ENCODE measurements at regions not wholly inside any gene's neighbourhood (a gene's known extent, or its start where the extent isn't known, plus 50 kb on each side); places are given as distances from the start of the nearest gene placed in this dataset.

GRCh38 chr3:46146548-46146947 lies 61.6 kb downstream of the CCR1 start:
- Histone ChIP-seq H3K27me3 (ENCODE audit: control insufficient read depth in 1 of 2, insufficient read depth in 2 of 2, low read length in 2 of 2) (no peaks in the 10 kb centered on the region), H3K36me3 (ENCODE audit: control insufficient read depth in 1 of 2, insufficient read depth in 2 of 2, low read length in 2 of 2) (no peaks in the 10 kb centered on the region), H3K9ac (ENCODE audit: low read depth in 1 of 2, low read length in 2 of 2) (no peak overlapping the region), H3K27ac (ENCODE audit: low read depth, low read length) (no peak overlapping the region), H3K4me1 (ENCODE audit: control insufficient read depth in 1 of 2, insufficient read depth in 2 of 2, low read length in 2 of 2) (peaks cover 0 to 3% of the 10 kb centered on the region in 2 donors), H3K4me3 (ENCODE audit: low read depth in 1 of 2, low read length in 2 of 2) (no peak overlapping the region), H3K9me3 (ENCODE audit: control insufficient read depth in 1 of 2, low read length in 2 of 2) (no peaks in the 10 kb centered on the region)

DNA sequence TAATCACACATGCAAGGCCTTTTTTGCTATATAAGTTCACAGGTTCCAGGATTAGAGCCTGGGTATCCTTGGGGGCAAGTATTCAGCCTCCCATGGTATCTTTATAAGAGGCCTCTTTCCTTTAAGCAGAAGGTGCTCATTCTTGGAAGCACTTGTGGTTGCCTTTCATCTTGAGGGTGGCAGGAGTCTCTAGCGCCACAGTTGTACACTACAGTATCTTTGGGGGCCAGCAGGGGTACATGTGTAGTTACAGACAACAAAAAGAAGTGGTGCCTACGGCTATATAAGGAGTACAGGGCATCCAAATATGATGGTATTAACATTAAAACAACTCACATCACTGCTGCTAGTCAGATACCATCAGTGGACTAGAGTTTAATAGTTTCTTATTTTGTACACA lies 62.1 kb downstream of the CCR1 start:
- Histone ChIP-seq H3K27ac (ENCODE audit: low read depth, low read length) (no peak overlapping the region), H3K27me3 (ENCODE audit: control insufficient read depth in 1 of 2, insufficient read depth in 2 of 2, low read length in 2 of 2) (no peaks in the 10 kb centered on the region), H3K36me3 (ENCODE audit: control insufficient read depth in 1 of 2, insufficient read depth in 2 of 2, low read length in 2 of 2) (no peaks in the 10 kb centered on the region), H3K9me3 (ENCODE audit: control insufficient read depth in 1 of 2, low read length in 2 of 2) (no peaks in the 10 kb centered on the region), H3K4me3 (ENCODE audit: low read depth in 1 of 2, low read length in 2 of 2) (no peak overlapping the region), H3K4me1 (ENCODE audit: control insufficient read depth in 1 of 2, insufficient read depth in 2 of 2, low read length in 2 of 2) (peaks cover 0 to 3% of the 10 kb centered on the region in 2 donors), H3K9ac (ENCODE audit: low read depth in 1 of 2, low read length in 2 of 2) (no peak overlapping the region)

GRCh38 chr3:46145147-46145546 lies 63.0 kb downstream of the CCR1 start:
- H3K27me3 ChIP-seq (ENCODE audit: control insufficient read depth in 1 of 2, insufficient read depth in 2 of 2, low read length in 2 of 2), result no peaks in the 10 kb centered on the region
- H3K9me3 ChIP-seq (ENCODE audit: control insufficient read depth in 1 of 2, low read length in 2 of 2), result no peaks in the 10 kb centered on the region
- H3K4me3 ChIP-seq (ENCODE audit: low read depth in 1 of 2, low read length in 2 of 2), result no peak overlapping the region
- no peaks in the 10 kb centered on the region for H3K36me3 ChIP-seq (ENCODE audit: control insufficient read depth in 1 of 2, insufficient read depth in 2 of 2, low read length in 2 of 2)
- peaks cover 0 to 3% of the 10 kb centered on the region in 2 donors for H3K4me1 ChIP-seq (ENCODE audit: control insufficient read depth in 1 of 2, insufficient read depth in 2 of 2, low read length in 2 of 2)
- H3K9ac ChIP-seq (ENCODE audit: low read depth in 1 of 2, low read length in 2 of 2), result no peak overlapping the region
- no peak overlapping the region for H3K27ac ChIP-seq (ENCODE audit: low read depth, low read length)

DNA sequence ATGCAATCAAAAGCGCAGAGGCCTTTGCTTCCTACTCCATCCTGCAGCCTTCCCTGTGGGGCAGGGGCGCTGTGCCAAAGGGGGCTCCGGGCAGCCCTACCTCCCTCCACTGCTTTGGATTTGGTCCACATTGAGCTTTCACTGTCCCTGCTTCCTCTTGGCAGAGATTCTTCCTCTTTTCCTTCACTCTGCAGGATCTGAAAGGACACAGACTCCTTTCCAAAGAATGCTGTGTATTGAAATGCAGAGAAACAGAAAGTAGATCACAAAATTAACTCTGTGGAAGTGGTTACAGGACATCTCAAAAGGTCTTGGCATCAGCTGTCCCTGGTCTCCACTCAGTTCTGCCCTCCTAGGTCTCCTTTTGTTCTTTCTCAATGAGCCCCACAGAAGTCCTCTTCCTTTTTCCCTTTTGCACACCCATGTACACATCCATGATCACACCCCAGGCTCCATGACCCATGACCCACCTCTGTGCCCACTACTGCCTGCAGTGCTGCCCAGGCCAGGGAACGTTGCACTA lies 64.1 kb downstream of the CCR1 start:
- Histone ChIP-seq H3K4me3 (ENCODE audit: low read depth in 1 of 2, low read length in 2 of 2) (no peak overlapping the region), H3K9me3 (ENCODE audit: control insufficient read depth in 1 of 2, low read length in 2 of 2) (no peaks in the 10 kb centered on the region), H3K4me1 (ENCODE audit: control insufficient read depth in 1 of 2, insufficient read depth in 2 of 2, low read length in 2 of 2) (peaks cover 0 to 3% of the 10 kb centered on the region in 2 donors), H3K27me3 (ENCODE audit: control insufficient read depth in 1 of 2, insufficient read depth in 2 of 2, low read length in 2 of 2) (no peaks in the 10 kb centered on the region), H3K27ac (ENCODE audit: low read depth, low read length) (no peak overlapping the region), H3K36me3 (ENCODE audit: control insufficient read depth in 1 of 2, insufficient read depth in 2 of 2, low read length in 2 of 2) (no peaks in the 10 kb centered on the region), H3K9ac (ENCODE audit: low read depth in 1 of 2, low read length in 2 of 2) (no peak overlapping the region)

DNA sequence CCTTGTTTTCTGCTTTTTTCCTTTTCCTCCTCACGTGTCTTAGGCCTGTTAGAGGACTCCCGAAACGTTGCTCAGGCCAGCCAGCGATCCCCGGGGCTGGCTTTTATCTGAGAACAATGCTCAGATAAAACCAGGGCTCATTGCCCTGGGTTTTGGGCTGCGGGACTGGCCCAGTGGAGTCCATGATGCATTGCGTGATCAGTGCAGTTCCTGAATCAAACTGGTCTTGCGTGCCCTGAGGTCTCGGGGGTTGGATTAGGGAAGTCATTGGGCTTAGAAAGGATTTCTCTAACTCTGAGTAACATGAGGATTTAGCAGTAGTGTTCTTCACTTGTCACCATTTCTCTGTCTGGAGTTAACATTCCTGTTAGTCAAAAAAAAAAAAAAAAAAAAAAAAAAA lies 66.3 kb downstream of the CCR1 start:
- H3K4me1 ChIP-seq (ENCODE audit: control insufficient read depth in 1 of 2, insufficient read depth in 2 of 2, low read length in 2 of 2), result peaks cover 0 to 3% of the 10 kb centered on the region in 2 donors

GRCh38 chr3:46138581-46138980 lies 69.5 kb downstream of the CCR1 start:
- Histone ChIP-seq H3K4me1 (ENCODE audit: control insufficient read depth in 1 of 2, insufficient read depth in 2 of 2, low read length in 2 of 2) (no peaks in the 10 kb centered on the region), H3K36me3 (ENCODE audit: control insufficient read depth in 1 of 2, insufficient read depth in 2 of 2, low read length in 2 of 2) (no peaks in the 10 kb centered on the region), H3K9me3 (ENCODE audit: control insufficient read depth in 1 of 2, low read length in 2 of 2) (no peaks in the 10 kb centered on the region), H3K4me3 (ENCODE audit: low read depth in 1 of 2, low read length in 2 of 2) (no peak overlapping the region), H3K27ac (ENCODE audit: low read depth, low read length) (no peak overlapping the region), H3K9ac (ENCODE audit: low read depth in 1 of 2, low read length in 2 of 2) (no peak overlapping the region), H3K27me3 (ENCODE audit: control insufficient read depth in 1 of 2, insufficient read depth in 2 of 2, low read length in 2 of 2) (no peaks in the 10 kb centered on the region)

More for the DNA sequence above, 66.3 kb downstream of the CCR1 start:
- H3K9ac ChIP-seq (ENCODE audit: low read depth in 1 of 2, low read length in 2 of 2), result no peak overlapping the region
- no peaks in the 10 kb centered on the region for H3K27me3 ChIP-seq (ENCODE audit: control insufficient read depth in 1 of 2, insufficient read depth in 2 of 2, low read length in 2 of 2)
- no peak overlapping the region for H3K27ac ChIP-seq (ENCODE audit: low read depth, low read length)
- H3K36me3 ChIP-seq (ENCODE audit: control insufficient read depth in 1 of 2, insufficient read depth in 2 of 2, low read length in 2 of 2), result no peaks in the 10 kb centered on the region
- H3K4me3 ChIP-seq (ENCODE audit: low read depth in 1 of 2, low read length in 2 of 2), result no peak overlapping the region
- H3K9me3 ChIP-seq (ENCODE audit: control insufficient read depth in 1 of 2, low read length in 2 of 2), result no peaks in the 10 kb centered on the region

GRCh38 chr3:46135475-46135874 lies 72.6 kb downstream of the CCR1 start:
- Histone ChIP-seq H3K27me3 (ENCODE audit: control insufficient read depth in 1 of 2, insufficient read depth in 2 of 2, low read length in 2 of 2) (no peaks in the 10 kb centered on the region), H3K9ac (ENCODE audit: low read depth in 1 of 2, low read length in 2 of 2) (no peak overlapping the region), H3K4me3 (ENCODE audit: low read depth in 1 of 2, low read length in 2 of 2) (no peak overlapping the region), H3K27ac (ENCODE audit: low read depth, low read length) (no peak overlapping the region), H3K9me3 (ENCODE audit: control insufficient read depth in 1 of 2, low read length in 2 of 2) (no peaks in the 10 kb centered on the region), H3K36me3 (ENCODE audit: control insufficient read depth in 1 of 2, insufficient read depth in 2 of 2, low read length in 2 of 2) (no peaks in the 10 kb centered on the region), H3K4me1 (ENCODE audit: control insufficient read depth in 1 of 2, insufficient read depth in 2 of 2, low read length in 2 of 2) (no peaks in the 10 kb centered on the region)

- H3K36me3 ChIP-seq (ENCODE audit: control insufficient read depth in 1 of 2, insufficient read depth in 2 of 2, low read length in 2 of 2), result no peaks in the 10 kb centered on the region
These were observed 74.8 kb downstream of the CCR1 start for GRCh38 chr3:46133285-46133684.

GRCh38 chr3:46132565-46132964 lies 75.5 kb downstream of the CCR1 start:
- no peaks in the 10 kb centered on the region for H3K9me3 ChIP-seq (ENCODE audit: control insufficient read depth in 1 of 2, low read length in 2 of 2)
- no peak overlapping the region for H3K4me3 ChIP-seq (ENCODE audit: low read depth in 1 of 2, low read length in 2 of 2)
- H3K27ac ChIP-seq (ENCODE audit: low read depth, low read length), result no peak overlapping the region
- H3K27me3 ChIP-seq (ENCODE audit: control insufficient read depth in 1 of 2, insufficient read depth in 2 of 2, low read length in 2 of 2), result no peaks in the 10 kb centered on the region
- H3K36me3 ChIP-seq (ENCODE audit: control insufficient read depth in 1 of 2, insufficient read depth in 2 of 2, low read length in 2 of 2), result no peaks in the 10 kb centered on the region
- no peak overlapping the region for H3K9ac ChIP-seq (ENCODE audit: low read depth in 1 of 2, low read length in 2 of 2)
- H3K4me1 ChIP-seq (ENCODE audit: control insufficient read depth in 1 of 2, insufficient read depth in 2 of 2, low read length in 2 of 2), result no peaks in the 10 kb centered on the region

More at GRCh38 chr3:46133285-46133684, 74.8 kb downstream of the CCR1 start:
- no peaks in the 10 kb centered on the region for H3K4me1 ChIP-seq (ENCODE audit: control insufficient read depth in 1 of 2, insufficient read depth in 2 of 2, low read length in 2 of 2)
- no peaks in the 10 kb centered on the region for H3K27me3 ChIP-seq (ENCODE audit: control insufficient read depth in 1 of 2, insufficient read depth in 2 of 2, low read length in 2 of 2)
- H3K9ac ChIP-seq (ENCODE audit: low read depth in 1 of 2, low read length in 2 of 2), result no peak overlapping the region
- no peak overlapping the region for H3K4me3 ChIP-seq (ENCODE audit: low read depth in 1 of 2, low read length in 2 of 2)
- H3K9me3 ChIP-seq (ENCODE audit: control insufficient read depth in 1 of 2, low read length in 2 of 2), result no peaks in the 10 kb centered on the region
- no peak overlapping the region for H3K27ac ChIP-seq (ENCODE audit: low read depth, low read length)

GRCh38 chr3:46131884-46132450 lies 76.1 kb downstream of the CCR1 start:
- H3K4me1 ChIP-seq (ENCODE audit: control insufficient read depth in 1 of 2, insufficient read depth in 2 of 2, low read length in 2 of 2), result no peaks in the 10 kb centered on the region
- H3K9me3 ChIP-seq (ENCODE audit: control insufficient read depth in 1 of 2, low read length in 2 of 2), result no peaks in the 10 kb centered on the region
- H3K36me3 ChIP-seq (ENCODE audit: control insufficient read depth in 1 of 2, insufficient read depth in 2 of 2, low read length in 2 of 2), result no peaks in the 10 kb centered on the region
- no peak overlapping the region for H3K9ac ChIP-seq (ENCODE audit: low read depth in 1 of 2, low read length in 2 of 2)
- no peak overlapping the region for H3K27ac ChIP-seq (ENCODE audit: low read depth, low read length)
- no peaks in the 10 kb centered on the region for H3K27me3 ChIP-seq (ENCODE audit: control insufficient read depth in 1 of 2, insufficient read depth in 2 of 2, low read length in 2 of 2)
- no peak overlapping the region for H3K4me3 ChIP-seq (ENCODE audit: low read depth in 1 of 2, low read length in 2 of 2)
